SK-N-MC (cell line): ENCODE measurements at regions not wholly inside any gene's neighbourhood (a gene's known extent, or its start where the extent isn't known, plus 50 kb on each side); places are given as distances from the start of the nearest gene placed in this dataset.

Experiments used
- EZH2 ChIP-seq: fragments of 200-600 bp; sonication (generic); IDR thresholded peaks from one replicate; pipeline ENCODE4 v1.6.1; 2017; ENCODE audit warnings: antibody characterized with exemption
- FOXP2 ChIP-seq: optimal IDR thresholded peaks from 2 replicates; pipeline ENCODE3; 2011; ENCODE audit warnings: mild to moderate bottlenecking, moderate library complexity; ENCODE audit not compliant: insufficient read depth; ENCODE audit errors: extremely low read length, control extremely low read depth
- POLR2AphosphoS5 ChIP-seq: IDR thresholded peaks from 2 replicates; pipeline ENCODE4 v1.6.1; 2012; ENCODE audit warnings: mild to moderate bottlenecking, low read depth, low read length, borderline replicate concordance

DNA sequence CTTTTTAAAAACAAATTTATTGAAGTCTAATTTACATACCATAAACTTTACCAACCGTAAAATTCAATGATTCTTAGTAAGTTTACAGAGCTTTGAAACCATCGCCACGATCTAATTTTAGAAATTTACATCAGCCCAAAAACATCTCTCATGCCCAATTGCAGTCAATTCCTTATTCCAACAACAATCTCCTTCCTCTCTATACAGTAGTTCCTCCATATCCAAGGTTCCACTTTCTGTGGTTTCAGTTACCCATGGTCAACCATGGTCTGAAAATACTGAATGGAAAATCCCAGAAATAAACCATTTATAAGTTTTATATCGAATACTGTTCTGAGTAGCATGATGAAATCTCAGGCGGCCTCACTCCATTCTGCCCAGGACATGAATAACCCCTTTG lies 183.4 kb upstream of the ADCY1 start:
- TF ChIP-seq EZH2 (no peak), POLR2AphosphoS5 (no peak), FOXP2 (no peak)
